HG03469 (cell line): ENCODE measurements at regions not wholly inside any gene's neighbourhood (a gene's known extent, or its start where the extent isn't known, plus 50 kb on each side); places are given as distances from the start of the nearest gene placed in this dataset.

ENCODE experiments used
- ATAC-seq: cut with Tn5 transposase; IDR thresholded peaks from one replicate; pipeline ENCODE4 v1.9.1; 2021; ENCODE audit warnings: mild to moderate bottlenecking, moderate library complexity, moderate number of reproducible peaks; ENCODE audit not compliant: unreplicated experiment

GRCh38 chr13:97627566-97627965, 193.6 kb downstream of the RAP2A start:
- no peak for ATAC-seq

GRCh38 chr13:97629601-97630272, 195.8 kb downstream of the RAP2A start:
- no peak for ATAC-seq

- ATAC-seq = no peak
Measured at GRCh38 chr13:97630725-97631124, 196.8 kb downstream of the RAP2A start.

- no peak for ATAC-seq
Measured at GRCh38 chr13:97631158-97631557, 197.2 kb downstream of the RAP2A start.

- no peak for ATAC-seq
Measured at GRCh38 chr13:97639236-97639635, 205.3 kb downstream of the RAP2A start.

GRCh38 chr13:97640268-97640667, 206.3 kb downstream of the RAP2A start:
- no peak for ATAC-seq

- no peak for ATAC-seq
Measured at GRCh38 chr13:97648171-97648880, 214.4 kb downstream of the RAP2A start.

- no peak for ATAC-seq
Measured at GRCh38 chr13:97648881-97649224, 214.9 kb downstream of the RAP2A start.

- no peak for ATAC-seq
Measured at GRCh38 chr13:97653443-97654140, 219.6 kb downstream of the RAP2A start.

- no peak for ATAC-seq
Measured at GRCh38 chr13:97654236-97654635, 220.3 kb downstream of the RAP2A start.

- no peak for ATAC-seq
Measured at GRCh38 chr13:97658556-97658955, 224.6 kb downstream of the RAP2A start.

GRCh38 chr13:97659602-97660001, 225.6 kb downstream of the RAP2A start:
- ATAC-seq = no peak

- ATAC-seq = no peak
Measured at GRCh38 chr13:97660594-97661260, 226.8 kb downstream of the RAP2A start.

- ATAC-seq = no peak
Measured at GRCh38 chr13:97686594-97686993, 252.6 kb downstream of the RAP2A start.

- no peak for ATAC-seq
Measured at GRCh38 chr13:97692628-97693027, 258.7 kb downstream of the RAP2A start.

GRCh38 chr13:97695684-97696083, 257.8 kb upstream of the IPO5 start:
- ATAC-seq = no peak

GRCh38 chr13:97696921-97697320, 256.6 kb upstream of the IPO5 start:
- no peak for ATAC-seq

- ATAC-seq = no peak
Measured at GRCh38 chr13:97700306-97700848, 253.1 kb upstream of the IPO5 start.

- ATAC-seq = no peak
Measured at GRCh38 chr13:97702614-97703013, 250.9 kb upstream of the IPO5 start.

GRCh38 chr13:97710797-97711196, 242.7 kb upstream of the IPO5 start:
- no peak for ATAC-seq

- no peak for ATAC-seq
Measured at GRCh38 chr13:97712770-97713169, 240.7 kb upstream of the IPO5 start.
